Smooth muscle cell (in vitro differentiated cells): ENCODE measurements at regions not wholly inside any gene's neighbourhood (a gene's known extent, or its start where the extent isn't known, plus 50 kb on each side); places are given as distances from the start of the nearest gene placed in this dataset.
A peak's percentile ranks its signal among the peaks of the same experiment; 100 is the strongest.

Source experiments
- DNase-seq: peaks from one replicate; lab custom pipeline; 2025; ENCODE audit not compliant: unreplicated experiment; lab: John Stamatoyannopoulos, UW
- H2AFZ ChIP-seq: fragments of 200-600 bp; sonication (generic); 2 replicates; pipeline ENCODE4 v1.6.0; 2016; ENCODE audit warnings: antibody characterized with exemption, low read depth, mild to moderate bottlenecking
- H3F3A ChIP-seq: fragments of 200-600 bp; sonication (generic); 2 replicates; pipeline ENCODE4 v1.6.0; 2017; ENCODE audit warnings: antibody characterized with exemption, low read depth
- H3K27ac ChIP-seq: fragments of 200-600 bp; sonication (generic); 2 replicates; pipeline ENCODE4 v1.5.1; 2016; ENCODE audit warnings: low read depth, mild to moderate bottlenecking
- H3K27me3 ChIP-seq: fragments of 200-600 bp; sonication (generic); 2 replicates; pipeline ENCODE4 v1.6.1; 2016; ENCODE audit warnings: low read depth, mild to moderate bottlenecking
- H3K36me3 ChIP-seq: fragments of 200-600 bp; sonication (generic); 2 replicates; pipeline ENCODE4 v1.5.1; 2016; ENCODE audit warnings: low read depth
- H3K4me1 ChIP-seq: fragments of 200-600 bp; sonication (generic); 2 replicates; pipeline ENCODE4 v1.5.1; 2016; ENCODE audit warnings: low read depth
- H3K4me2 ChIP-seq: fragments of 200-600 bp; sonication (generic); 2 replicates; pipeline ENCODE4 v1.6.0; 2016; ENCODE audit warnings: mild to moderate bottlenecking
- H3K4me3 ChIP-seq: fragments of 200-600 bp; sonication (generic); 2 replicates; pipeline ENCODE4 v1.5.1; 2016; ENCODE audit warnings: mild to moderate bottlenecking
- H3K79me2 ChIP-seq: fragments of 200-600 bp; sonication (generic); 2 replicates; pipeline ENCODE4 v1.6.0; 2016; ENCODE audit warnings: low read depth, mild to moderate bottlenecking
- H3K9ac ChIP-seq: fragments of 200-600 bp; sonication (generic); 2 replicates; pipeline ENCODE4 v1.6.0; 2016; ENCODE audit warnings: low read depth
- H3K9me3 ChIP-seq: fragments of 200-600 bp; sonication (generic); replicated peaks from 2 replicates; pipeline ENCODE4 v1.5.1; 2016; ENCODE audit warnings: low read depth
- H4K20me1 ChIP-seq: fragments of 200-600 bp; sonication (generic); 2 replicates; pipeline ENCODE4 v1.6.0; 2016; ENCODE audit warnings: low read depth
- CTCF ChIP-seq: fragments of 200-600 bp; sonication (generic); IDR thresholded peaks from 2 replicates; pipeline ENCODE4 v1.5.1; 2017; ENCODE audit warnings: borderline replicate concordance, mild to moderate bottlenecking, antibody characterized with exemption; ENCODE audit not compliant: insufficient read depth, poor library complexity, severe bottlenecking
- WGBS: methylation state at CpG from one replicate; pipeline ENCODE4 v1.1.7; 2016; ENCODE audit warnings: low lambda C conversion rate; 5-methylcytosine and 5-hydroxymethylcytosine counted together

DNA sequence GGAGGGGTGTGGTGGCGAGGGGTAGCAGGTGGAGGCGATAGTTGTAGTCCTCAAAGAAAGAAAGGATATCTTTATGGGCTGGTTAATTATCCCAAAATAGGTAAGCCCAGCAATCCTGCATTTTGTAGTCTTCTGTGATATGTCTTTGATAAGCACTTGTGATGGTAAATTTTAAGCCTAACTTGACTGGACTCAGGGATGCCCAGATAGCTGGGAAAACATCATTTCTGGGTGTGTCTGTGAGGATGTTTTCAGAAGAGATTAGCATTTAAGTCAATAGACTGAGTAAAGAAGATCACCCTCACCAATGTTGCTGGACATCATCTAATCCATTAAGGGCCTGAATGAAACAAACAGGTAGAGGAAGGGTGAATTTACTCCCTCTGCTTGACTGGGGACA, 124.8 kb upstream of the RIPOR2 start:
- no peaks in the 10 kb centered on the region for H3K36me3 ChIP-seq
- no peak overlapping the region for H3K9ac ChIP-seq
- peaks cover 11% of the 10 kb centered on the region for H3K4me1 ChIP-seq
- no peaks in the 10 kb centered on the region for H3K27me3 ChIP-seq
- H3F3A ChIP-seq, result no peaks in the 10 kb centered on the region
- no peak for TF ChIP-seq CTCF
- no peak overlapping the region for H3K4me2 ChIP-seq
- H3K27ac ChIP-seq, result no peak overlapping the region
- 98% methylated on average over 2 of the region's 2 CpGs for WGBS
- no peaks in the 10 kb centered on the region for H3K9me3 ChIP-seq
- no peaks in the 10 kb centered on the region for H3K79me2 ChIP-seq
- no peak for DNase-seq
- no peaks in the 10 kb centered on the region for H4K20me1 ChIP-seq
- no peak overlapping the region for H3K4me3 ChIP-seq
- H2AFZ ChIP-seq, result no peak overlapping the region

DNA sequence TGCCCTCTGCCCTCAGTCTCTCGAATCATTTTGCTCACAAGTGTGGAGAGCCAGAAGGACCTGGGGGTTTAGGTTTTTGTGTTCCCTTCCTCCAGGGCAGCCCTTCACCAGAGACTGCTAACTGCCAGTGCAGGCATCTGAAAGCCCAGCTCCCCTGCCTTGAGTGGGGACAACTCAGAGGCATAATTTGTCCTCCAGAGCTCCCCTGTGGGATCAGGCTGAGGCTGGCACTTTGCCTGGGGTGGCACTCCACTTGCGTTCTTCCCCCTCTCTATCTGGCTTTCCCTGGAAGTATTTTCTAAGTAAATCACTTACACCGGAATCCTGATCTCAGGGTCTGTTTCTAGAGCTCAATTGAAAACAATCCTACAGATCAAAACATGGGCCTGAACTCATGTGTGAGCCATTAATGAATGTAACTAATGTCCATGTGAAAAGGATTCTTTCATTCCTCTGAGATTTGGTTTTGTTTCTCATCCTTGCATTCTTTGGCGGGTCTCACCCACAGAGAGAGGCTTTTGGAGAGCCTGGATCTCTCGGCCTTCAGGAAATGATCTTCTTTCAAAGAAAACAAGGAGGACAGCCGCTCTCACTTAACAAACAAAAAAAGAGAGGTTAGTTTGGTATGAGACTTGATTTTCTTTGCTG, 125.7 kb upstream of the RIPOR2 start:
- no peaks in the 10 kb centered on the region for H3K9me3 ChIP-seq
- H3F3A ChIP-seq, result no peaks in the 10 kb centered on the region
- H3K4me2 ChIP-seq, result no peak overlapping the region
- H2AFZ ChIP-seq, result peak overlapping the region; percentile 24
- H3K27ac ChIP-seq, result peak overlapping the region; percentile 11
- no peaks in the 10 kb centered on the region for H3K79me2 ChIP-seq
- H3K4me1 ChIP-seq, result peaks cover 11% of the 10 kb centered on the region
- WGBS, result 49% methylated on average over 6 of the region's 6 CpGs
- no peaks in the 10 kb centered on the region for H4K20me1 ChIP-seq
- no peak overlapping the region for H3K4me3 ChIP-seq
- H3K9ac ChIP-seq, result no peak overlapping the region
- TF ChIP-seq CTCF, result no peak
- no peaks in the 10 kb centered on the region for H3K36me3 ChIP-seq
- no peak for DNase-seq
- no peaks in the 10 kb centered on the region for H3K27me3 ChIP-seq

- Histone ChIP-seq H3K4me2 (no peak overlapping the region), H3K27me3 (no peaks in the 10 kb centered on the region), H3K36me3 (no peaks in the 10 kb centered on the region), H2AFZ (peak overlapping the region; percentile 24), H3K79me2 (no peaks in the 10 kb centered on the region), H3K9ac (no peak overlapping the region), H3K9me3 (no peaks in the 10 kb centered on the region), H3K4me1 (peaks cover 11% of the 10 kb centered on the region), H3F3A (no peaks in the 10 kb centered on the region), H4K20me1 (no peaks in the 10 kb centered on the region), H3K4me3 (no peak overlapping the region), H3K27ac (peak overlapping the region; percentile 11)
- 57% methylated on average over 7 of the region's 7 CpGs for WGBS
- TF ChIP-seq CTCF, result no peak
- DNase-seq, result no peak
These were observed 126.5 kb upstream of the RIPOR2 start for GRCh38 chr6:25062070-25062811.
